ENCODE measurements at regions not wholly inside any gene's neighbourhood (a gene's known extent, or its start where the extent isn't known, plus 50 kb on each side); places are given as distances from the start of the nearest gene placed in this dataset.
"Not testable (repeated sequence)": the region's sequence is repeated elsewhere in the genome, so short reads cannot be mapped to it uniquely, and the experiment has no call there.

GRCh38 chr3:124140746-124141145 lies 148.8 kb upstream of the ROPN1 start:
- DNase-seq: no peak

- no peak for DNase-seq
These were observed 150.6 kb upstream of the ROPN1 start for GRCh38 chr3:124142389-124142970.

GRCh38 chr3:124143047-124143446 lies 151.1 kb upstream of the ROPN1 start:
- no peak for DNase-seq

GRCh38 chr3:124144035-124144814 lies 152.3 kb upstream of the ROPN1 start:
- no peak for DNase-seq

GRCh38 chr3:124147429-124147828 lies 155.5 kb upstream of the ROPN1 start:
- no peak for DNase-seq

- no peak for DNase-seq
These were observed 156.0 kb upstream of the ROPN1 start for GRCh38 chr3:124147946-124148345.

GRCh38 chr3:124149081-124149480 lies 157.2 kb upstream of the ROPN1 start:
- DNase-seq: no peak

- no peak for DNase-seq
These were observed 157.8 kb upstream of the ROPN1 start for GRCh38 chr3:124149771-124150170.

- DNase-seq: not testable (repeated sequence)
These were observed 161.0 kb upstream of the ROPN1 start for GRCh38 chr3:124152891-124153290.

GRCh38 chr3:124156866-124157712 lies 165.2 kb upstream of the ROPN1 start:
- DNase-seq: no peak

- DNase-seq: no peak
These were observed 165.8 kb upstream of the ROPN1 start for GRCh38 chr3:124157748-124158147.

- no peak for DNase-seq
These were observed 166.4 kb upstream of the ROPN1 start for GRCh38 chr3:124158168-124158881.

GRCh38 chr3:124161448-124161847 lies 169.5 kb upstream of the ROPN1 start:
- no peak for DNase-seq

- DNase-seq: no peak
These were observed 171.8 kb upstream of the ROPN1 start for GRCh38 chr3:124163689-124164088.

- no peak for DNase-seq
These were observed 176.3 kb upstream of the ROPN1 start for GRCh38 chr3:124168271-124168670.

- no peak for DNase-seq
These were observed 180.4 kb upstream of the ROPN1 start for GRCh38 chr3:124172283-124172682.

- DNase-seq: no peak
These were observed 180.9 kb upstream of the ROPN1 start for GRCh38 chr3:124172816-124173215.

- DNase-seq: no peak
These were observed 182.6 kb upstream of the ROPN1 start for GRCh38 chr3:124174476-124174875.

- no peak for DNase-seq
These were observed 183.3 kb upstream of the ROPN1 start for GRCh38 chr3:124174910-124175874.

GRCh38 chr3:124177071-124177470 lies 185.1 kb upstream of the ROPN1 start:
- DNase-seq: no peak

GRCh38 chr3:124178531-124178930 lies 186.6 kb upstream of the ROPN1 start:
- DNase-seq: no peak

GRCh38 chr3:124200407-124200806 lies 208.5 kb upstream of the ROPN1 start:
- DNase-seq: no peak
